ENCODE measurements at regions not wholly inside any gene's neighbourhood (a gene's known extent, or its start where the extent isn't known, plus 50 kb on each side); places are given as distances from the start of the nearest gene placed in this dataset.
"Not testable (repeated sequence)": the region's sequence is repeated elsewhere in the genome, so short reads cannot be mapped to it uniquely, and the experiment has no call there.

- H3K27ac ChIP-seq; intact Hi-C loops (cut with DNase I; ENCODE audit: low total_unique reads); H3K27me3 ChIP-seq; H3K4me1 ChIP-seq; H3K36me3 ChIP-seq; DNase-seq; H3K4me3 ChIP-seq; H3K9me3 ChIP-seq: not testable (repeated sequence)
Measured at GRCh38 chr5:42980391-42980790, 59.7 kb downstream of the ANXA2R start.

- H3K4me3 ChIP-seq; H3K27ac ChIP-seq; H3K27me3 ChIP-seq; H3K36me3 ChIP-seq; intact Hi-C loops (cut with DNase I; ENCODE audit: low total_unique reads); H3K4me1 ChIP-seq; DNase-seq; H3K9me3 ChIP-seq: not testable (repeated sequence)
Measured at GRCh38 chr5:42979242-42979641, 60.9 kb downstream of the ANXA2R start.

GRCh38 chr5:42974536-42974935 is 65.6 kb downstream of the ANXA2R start:
- TF ChIP-seq POLR2A (IDR thresholded peaks at IDR 0.05) (no peak), CTCF (IDR thresholded peaks at IDR 0.05) (no peak)
- H3K9me3 ChIP-seq, result no peaks in the 10 kb centered on the region
- no peaks in the 10 kb centered on the region for H3K4me1 ChIP-seq
- H3K4me3 ChIP-seq, result no peak overlapping the region
- no peak overlapping the region for H3K27ac ChIP-seq
- intact Hi-C loops (cut with DNase I; ENCODE audit: low total_unique reads), result no loop called here
- DNase-seq, result no peak
- H3K27me3 ChIP-seq, result no peaks in the 10 kb centered on the region
- H3K36me3 ChIP-seq, result no peaks in the 10 kb centered on the region

GRCh38 chr5:42970636-42971559 is 69.2 kb downstream of the ANXA2R start:
- intact Hi-C loops (cut with DNase I; ENCODE audit: low total_unique reads), result no loop called here
- H3K27ac ChIP-seq, result no peak overlapping the region
- no peaks in the 10 kb centered on the region for H3K36me3 ChIP-seq
- H3K4me1 ChIP-seq, result no peaks in the 10 kb centered on the region
- no peak for DNase-seq
- H3K27me3 ChIP-seq, result no peaks in the 10 kb centered on the region
- no peak overlapping the region for H3K4me3 ChIP-seq
- no peaks in the 10 kb centered on the region for H3K9me3 ChIP-seq
- TF ChIP-seq POLR2A (IDR thresholded peaks at IDR 0.05) (no peak), CTCF (IDR thresholded peaks at IDR 0.05) (no peak)

GRCh38 chr5:42965934-42966333 is 74.2 kb downstream of the ANXA2R start:
- TF ChIP-seq POLR2A (IDR thresholded peaks at IDR 0.05), result no peak
- no peak for TF ChIP-seq CTCF (IDR thresholded peaks at IDR 0.05)
- intact Hi-C loops (cut with DNase I; ENCODE audit: low total_unique reads), result no loop called here
- Histone ChIP-seq H3K4me3 (no peak overlapping the region), H3K9me3 (no peaks in the 10 kb centered on the region), H3K36me3 (no peaks in the 10 kb centered on the region), H3K27ac (no peak overlapping the region), H3K4me1 (no peaks in the 10 kb centered on the region), H3K27me3 (no peaks in the 10 kb centered on the region)
- no peak for DNase-seq

GRCh38 chr5:42963412-42963811 is 76.7 kb downstream of the ANXA2R start:
- Histone ChIP-seq H3K9me3 (no peaks in the 10 kb centered on the region), H3K27ac (no peak overlapping the region), H3K36me3 (no peaks in the 10 kb centered on the region), H3K4me3 (no peak overlapping the region), H3K27me3 (no peaks in the 10 kb centered on the region), H3K4me1 (no peaks in the 10 kb centered on the region)
- intact Hi-C loops (cut with DNase I; ENCODE audit: low total_unique reads), result no loop called here
- no peak for TF ChIP-seq CTCF (IDR thresholded peaks at IDR 0.05)
- no peak for TF ChIP-seq POLR2A (IDR thresholded peaks at IDR 0.05)
- no peak for DNase-seq

Measured in uterus (tissue), 3 donors.